ENCODE measurements at regions not wholly inside any gene's neighbourhood (a gene's known extent, or its start where the extent isn't known, plus 50 kb on each side); places are given as distances from the start of the nearest gene placed in this dataset.

DNA sequence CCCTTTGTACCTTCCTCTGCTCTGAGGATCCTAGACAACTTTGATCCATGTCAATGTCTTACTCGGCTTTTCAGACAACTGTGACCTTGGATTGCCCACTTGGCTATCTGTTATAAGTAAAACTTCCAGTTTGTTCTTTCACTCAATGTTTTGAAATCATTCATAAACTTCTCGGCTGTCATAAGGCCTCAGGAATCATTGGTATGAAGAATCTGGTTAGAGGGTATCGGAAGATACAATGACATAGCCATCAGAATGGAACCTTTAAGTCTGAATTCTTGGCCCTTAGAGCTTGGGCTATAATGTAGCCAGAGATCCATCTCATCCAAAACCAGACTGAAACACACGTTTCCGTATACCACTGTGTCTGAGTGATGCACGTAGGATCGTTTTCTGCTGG is 59.0 kb upstream of the WDR1 start:
- DNase-seq (ENCODE audit: low spot score), result no peak

- DNase-seq (ENCODE audit: low spot score), result no peak
These were observed 57.5 kb upstream of the WDR1 start for GRCh38 chr4:10173754-10174749.

DNA sequence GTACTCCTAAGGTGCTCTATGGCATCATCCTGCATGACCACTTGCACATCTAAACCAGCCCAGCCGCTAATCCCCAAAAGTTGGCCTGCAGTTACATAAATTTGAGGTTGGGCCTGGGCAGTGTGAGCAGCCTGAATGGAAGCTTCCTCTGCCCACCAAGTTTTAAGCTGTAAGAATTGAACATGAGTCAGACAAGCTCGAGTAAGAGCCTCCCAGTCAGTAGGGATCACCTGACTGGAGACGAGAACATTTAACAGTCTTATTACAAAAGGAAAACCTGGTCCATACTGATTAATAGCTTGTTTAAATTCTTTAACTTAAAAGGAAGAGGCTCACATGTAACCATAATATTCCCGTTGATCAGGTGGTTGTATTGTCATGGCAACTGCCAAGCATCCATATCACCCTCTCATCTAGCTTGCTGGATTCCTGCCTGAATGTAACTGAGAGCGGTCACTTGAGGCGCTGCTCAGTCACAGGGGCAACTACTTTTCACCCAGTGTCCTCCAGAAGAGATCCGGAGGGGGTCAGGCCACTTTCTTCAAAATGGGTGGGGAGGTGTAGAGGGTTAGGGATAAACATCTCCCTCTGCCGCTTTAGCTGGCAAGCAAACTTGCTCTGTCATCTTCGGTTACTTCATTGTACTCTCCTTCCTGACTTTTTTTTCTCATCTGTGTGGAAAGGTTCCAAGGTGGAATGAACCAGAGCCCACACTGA is 56.6 kb upstream of the WDR1 start:
- no peak for DNase-seq (ENCODE audit: low spot score)

- no peak for DNase-seq (ENCODE audit: low spot score)
These were observed 55.8 kb upstream of the WDR1 start for GRCh38 chr4:10172278-10172921.

DNA sequence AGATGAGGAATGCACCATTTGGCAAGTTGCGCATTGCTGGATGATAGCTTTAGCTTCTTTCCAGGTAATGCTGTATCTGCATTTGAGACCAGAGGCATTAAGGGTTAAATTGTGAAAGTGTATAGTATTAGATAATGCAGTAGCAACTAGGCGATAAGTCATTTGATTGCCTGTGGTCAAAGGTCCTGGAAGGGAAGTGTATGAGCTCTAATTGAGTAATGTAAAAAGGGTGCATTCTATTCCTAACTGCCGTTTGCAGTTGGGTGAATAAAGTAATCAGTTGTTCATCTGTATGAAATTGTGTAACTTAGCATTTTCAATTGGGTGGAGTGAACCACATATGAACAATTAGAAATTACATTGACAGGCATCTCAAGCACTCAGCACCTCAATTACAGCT is 54.5 kb upstream of the WDR1 start:
- no peak for DNase-seq (ENCODE audit: low spot score)

- DNase-seq (ENCODE audit: low spot score), result no peak
These were observed 53.3 kb upstream of the WDR1 start for GRCh38 chr4:10169839-10170387.

DNA sequence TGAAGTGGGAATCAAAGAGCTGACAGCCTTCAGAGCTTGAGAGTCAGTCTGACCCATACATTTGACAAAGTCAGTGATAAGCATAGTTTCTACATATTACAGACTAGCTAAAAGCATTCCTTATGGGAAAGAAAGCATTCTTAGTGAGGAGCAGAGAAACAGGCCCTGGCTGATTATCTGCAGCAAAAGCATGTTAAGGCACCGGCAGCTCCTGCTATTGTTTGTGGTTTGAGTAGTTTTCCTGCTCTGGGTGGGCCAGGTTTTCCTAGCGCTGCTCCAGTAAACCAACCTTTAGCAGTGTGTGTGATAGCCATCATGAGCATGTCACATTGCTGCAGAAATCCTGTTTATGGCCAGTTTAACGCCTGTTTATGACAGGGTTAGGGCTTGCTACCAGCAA is 51.6 kb upstream of the WDR1 start:
- DNase-seq (ENCODE audit: low spot score), result no peak

- DNase-seq (ENCODE audit: low spot score), result no peak
These were observed 50.6 kb upstream of the WDR1 start for GRCh38 chr4:10167201-10167600.
